GM12878 (cell line): ENCODE measurements at regions not wholly inside any gene's neighbourhood (a gene's known extent, or its start where the extent isn't known, plus 50 kb on each side); places are given as distances from the start of the nearest gene placed in this dataset.

Experiments
- ATAC-seq: fragments of 200-7000 bp; cut with Tn5 transposase; 3 replicates; pipeline ENCODE4 v1.9.1; 2020; ENCODE audit warnings: mild to moderate bottlenecking, moderate library complexity
- BruUV-seq: library from RNA; stranded (reverse); fragments of 400-500 nt; replicated peaks from 2 replicates; lab custom pipeline; 2021; lab: Mats Ljungman, UMichigan
- CTCF ChIA-PET: fragments of 300-600 bp; sonication (Branson Sonifier 250); formaldehyde crosslinking; extraction: SDS; loops from one replicate; lab custom pipeline; 2021; ENCODE audit warnings: inconsistent platforms; lab: Yijun Ruan, JAX
- POLR2A ChIA-PET: fragments of 350-600 bp; formaldehyde crosslinking; extraction: SDS; loops from one replicate; lab custom pipeline; 2021; ENCODE audit warnings: inconsistent platforms; lab: Charles Lee
- RAD21 ChIA-PET: fragments of 300-600 bp; sonication (Branson Sonifier 250); formaldehyde crosslinking; loops from one replicate; lab custom pipeline; 2023; ENCODE audit warnings: antibody characterized with exemption; ENCODE audit not compliant: unreplicated experiment; lab: Charles Lee
- SMC1A ChIA-PET: fragments of 300-600 bp; sonication (Branson Sonifier 250); formaldehyde crosslinking; loops from one replicate; lab custom pipeline; 2023; ENCODE audit not compliant: unreplicated experiment, uncharacterized antibody; lab: Charles Lee
- DNase-seq: peaks from one replicate; pipeline ENCODE4 v3.0.0-alpha.2; 2011; ENCODE audit warnings: low read depth, low spot score
- FAIRE-seq: peaks from 3 replicates; lab custom pipeline; 2011; peaks lifted over from hg19 to GRCh38; lab: Jason Lieb, UNC
- H2AFZ ChIP-seq: 2 replicates; pipeline ENCODE4 v1.6.0; 2011; ENCODE audit warnings: low read depth, low read length, control low read depth; ENCODE audit not compliant: control insufficient read depth
- H3K27ac ChIP-seq: 2 replicates; pipeline ENCODE4 v1.5.1; 2011; ENCODE audit warnings: control low read depth; ENCODE audit not compliant: control insufficient read depth, insufficient read depth
- H3K27me3 ChIP-seq, 2 experiments: replicated peaks in 1 of 2; 2 replicates each; pipeline versions ENCODE4 v1.6.0 to v1.6.1; 2011; ENCODE audit warnings: low read length in 1 of 2; ENCODE audit not compliant: control insufficient read depth in 2 of 2, insufficient read depth in 2 of 2
- H3K36me3 ChIP-seq, 2 experiments: 2 replicates each; pipeline ENCODE4 v1.5.1; 2011; ENCODE audit warnings: low read length in 1 of 2; ENCODE audit not compliant: control insufficient read depth in 2 of 2, insufficient read depth in 2 of 2
- H3K4me1 ChIP-seq: 2 replicates; pipeline ENCODE4 v1.6.1; 2011; ENCODE audit warnings: mild to moderate bottlenecking, low read length, moderate library complexity, mixed read lengths; ENCODE audit not compliant: control insufficient read depth, insufficient read depth
- H3K4me2 ChIP-seq: 2 replicates; pipeline ENCODE4 v1.6.0; 2011; ENCODE audit warnings: control low read depth; ENCODE audit not compliant: control insufficient read depth, insufficient read depth
- H3K4me3 ChIP-seq: fragments of 200-600 bp; sonication (generic); 2 replicates; pipeline ENCODE4 v1.5.1; 2016
- H3K79me2 ChIP-seq: 2 replicates; pipeline ENCODE4 v1.6.0; 2011; ENCODE audit warnings: low read length; ENCODE audit not compliant: control insufficient read depth, insufficient read depth
- H3K9ac ChIP-seq: 2 replicates; pipeline ENCODE4 v1.8.0; 2011; ENCODE audit warnings: low read length, control low read depth, mixed read lengths; ENCODE audit not compliant: control insufficient read depth, insufficient read depth
- H3K9me3 ChIP-seq: replicated peaks from 3 replicates; pipeline ENCODE4 v1.5.1; 2011; ENCODE audit warnings: mild to moderate bottlenecking, low read length; ENCODE audit not compliant: control insufficient read depth, insufficient read depth
- H4K20me1 ChIP-seq: 2 replicates; pipeline ENCODE4 v1.6.0; 2011; ENCODE audit not compliant: control insufficient read depth, insufficient read depth
- WGBS: methylation state at CpG from one replicate; pipeline ENCODE4 v1.1.6; 2016; ENCODE audit warnings: low lambda C conversion rate; ENCODE audit not compliant: insufficient replicate concordance, insufficient coverage; ENCODE audit errors: missing lambda C conversion rate; 5-methylcytosine and 5-hydroxymethylcytosine counted together
- in situ Hi-C: fragments of 300-500 bp; cut with MboI; formaldehyde crosslinking; loops from 9 replicates; pipeline ENCODE4 v1.14.3; 2018; ENCODE audit warnings: mixed read lengths
- intact Hi-C: fragments of 100-400 bp; cut with micrococcal nuclease; formaldehyde crosslinking; loops from one replicate; pipeline ENCODE4 v1.14.2; 2022; ENCODE audit not compliant: unreplicated experiment
- TF ChIP-seq, protein P1 (sequence below): IDR thresholded peaks from 2 replicates; pipeline ENCODE4 v1.6.1; 2011; ENCODE audit warnings: low read depth, mild to moderate bottlenecking, low read length, moderate library complexity, borderline replicate concordance; ENCODE audit errors: extremely low read depth
- TF ChIP-seq, protein P2 (sequence below): IDR thresholded peaks from 2 replicates; pipeline ENCODE4 v1.6.1; 2012; ENCODE audit warnings: improper control_type of control experiment, low read depth, low read length; ENCODE audit not compliant: insufficient replicate concordance

DNA sequence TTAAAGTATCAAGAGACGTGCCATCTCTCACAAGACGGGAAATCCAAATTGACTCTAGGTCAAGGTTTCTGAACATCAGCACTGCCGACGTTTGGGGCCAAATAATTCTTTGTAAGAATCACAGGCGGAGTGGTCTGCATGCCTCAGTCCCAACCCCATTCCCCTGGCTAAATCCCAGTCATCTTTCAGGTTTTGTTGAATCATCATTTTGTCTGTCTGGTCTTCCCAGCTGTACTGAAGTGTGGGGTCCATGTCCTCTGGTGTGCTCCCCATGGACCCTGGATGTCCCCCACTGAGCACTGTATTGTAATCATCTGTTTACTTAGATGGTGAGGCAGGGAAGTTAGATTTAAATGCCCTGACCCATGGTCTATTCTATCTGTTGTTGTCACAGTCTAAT, 103.6 kb upstream of the GALNT18 start:
- Histone ChIP-seq H3K4me3 (no peak overlapping the region), H3K27ac (no peak overlapping the region), H4K20me1 (no peaks in the 10 kb centered on the region), H3K79me2 (no peaks in the 10 kb centered on the region), H3K27me3 (0 out of 4 replicates have a peak, but pooled peaks cover 0 to 2% of the 10 kb centered on the region in 2 experiments), H3K36me3 (no peaks in the 10 kb centered on the region), H3K9ac (no peak overlapping the region), H2AFZ (no peak overlapping the region), H3K4me1 (no peaks in the 10 kb centered on the region), H3K4me2 (no peak overlapping the region), H3K9me3 (no peaks in the 10 kb centered on the region)
- intact Hi-C loops, result no loop called here
- ChIA-PET SMC1A (no interaction called here), POLR2A (no interaction called here), RAD21 (no interaction called here), CTCF (no interaction called here)
- BruUV-seq, result no TSS peak
- FAIRE-seq (no peak), DNase-seq (no peak), ATAC-seq (no peak)
- TF ChIP-seq, protein P1, sequence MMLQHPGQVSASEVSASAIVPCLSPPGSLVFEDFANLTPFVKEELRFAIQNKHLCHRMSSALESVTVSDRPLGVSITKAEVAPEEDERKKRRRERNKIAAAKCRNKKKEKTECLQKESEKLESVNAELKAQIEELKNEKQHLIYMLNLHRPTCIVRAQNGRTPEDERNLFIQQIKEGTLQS, result no peak
- TF ChIP-seq, protein P2, sequence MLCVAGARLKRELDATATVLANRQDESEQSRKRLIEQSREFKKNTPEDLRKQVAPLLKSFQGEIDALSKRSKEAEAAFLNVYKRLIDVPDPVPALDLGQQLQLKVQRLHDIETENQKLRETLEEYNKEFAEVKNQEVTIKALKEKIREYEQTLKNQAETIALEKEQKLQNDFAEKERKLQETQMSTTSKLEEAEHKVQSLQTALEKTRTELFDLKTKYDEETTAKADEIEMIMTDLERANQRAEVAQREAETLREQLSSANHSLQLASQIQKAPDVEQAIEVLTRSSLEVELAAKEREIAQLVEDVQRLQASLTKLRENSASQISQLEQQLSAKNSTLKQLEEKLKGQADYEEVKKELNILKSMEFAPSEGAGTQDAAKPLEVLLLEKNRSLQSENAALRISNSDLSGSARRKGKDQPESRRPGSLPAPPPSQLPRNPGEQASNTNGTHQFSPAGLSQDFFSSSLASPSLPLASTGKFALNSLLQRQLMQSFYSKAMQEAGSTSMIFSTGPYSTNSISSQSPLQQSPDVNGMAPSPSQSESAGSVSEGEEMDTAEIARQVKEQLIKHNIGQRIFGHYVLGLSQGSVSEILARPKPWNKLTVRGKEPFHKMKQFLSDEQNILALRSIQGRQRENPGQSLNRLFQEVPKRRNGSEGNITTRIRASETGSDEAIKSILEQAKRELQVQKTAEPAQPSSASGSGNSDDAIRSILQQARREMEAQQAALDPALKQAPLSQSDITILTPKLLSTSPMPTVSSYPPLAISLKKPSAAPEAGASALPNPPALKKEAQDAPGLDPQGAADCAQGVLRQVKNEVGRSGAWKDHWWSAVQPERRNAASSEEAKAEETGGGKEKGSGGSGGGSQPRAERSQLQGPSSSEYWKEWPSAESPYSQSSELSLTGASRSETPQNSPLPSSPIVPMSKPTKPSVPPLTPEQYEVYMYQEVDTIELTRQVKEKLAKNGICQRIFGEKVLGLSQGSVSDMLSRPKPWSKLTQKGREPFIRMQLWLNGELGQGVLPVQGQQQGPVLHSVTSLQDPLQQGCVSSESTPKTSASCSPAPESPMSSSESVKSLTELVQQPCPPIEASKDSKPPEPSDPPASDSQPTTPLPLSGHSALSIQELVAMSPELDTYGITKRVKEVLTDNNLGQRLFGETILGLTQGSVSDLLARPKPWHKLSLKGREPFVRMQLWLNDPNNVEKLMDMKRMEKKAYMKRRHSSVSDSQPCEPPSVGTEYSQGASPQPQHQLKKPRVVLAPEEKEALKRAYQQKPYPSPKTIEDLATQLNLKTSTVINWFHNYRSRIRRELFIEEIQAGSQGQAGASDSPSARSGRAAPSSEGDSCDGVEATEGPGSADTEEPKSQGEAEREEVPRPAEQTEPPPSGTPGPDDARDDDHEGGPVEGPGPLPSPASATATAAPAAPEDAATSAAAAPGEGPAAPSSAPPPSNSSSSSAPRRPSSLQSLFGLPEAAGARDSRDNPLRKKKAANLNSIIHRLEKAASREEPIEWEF, result no peak
- WGBS, result 17% methylated on average over 5 of the region's 5 CpGs
- in situ Hi-C loops, result no loop called here
